ENCODE measurements at regions not wholly inside any gene's neighbourhood (a gene's known extent, or its start where the extent isn't known, plus 50 kb on each side); places are given as distances from the start of the nearest gene placed in this dataset.

DNA sequence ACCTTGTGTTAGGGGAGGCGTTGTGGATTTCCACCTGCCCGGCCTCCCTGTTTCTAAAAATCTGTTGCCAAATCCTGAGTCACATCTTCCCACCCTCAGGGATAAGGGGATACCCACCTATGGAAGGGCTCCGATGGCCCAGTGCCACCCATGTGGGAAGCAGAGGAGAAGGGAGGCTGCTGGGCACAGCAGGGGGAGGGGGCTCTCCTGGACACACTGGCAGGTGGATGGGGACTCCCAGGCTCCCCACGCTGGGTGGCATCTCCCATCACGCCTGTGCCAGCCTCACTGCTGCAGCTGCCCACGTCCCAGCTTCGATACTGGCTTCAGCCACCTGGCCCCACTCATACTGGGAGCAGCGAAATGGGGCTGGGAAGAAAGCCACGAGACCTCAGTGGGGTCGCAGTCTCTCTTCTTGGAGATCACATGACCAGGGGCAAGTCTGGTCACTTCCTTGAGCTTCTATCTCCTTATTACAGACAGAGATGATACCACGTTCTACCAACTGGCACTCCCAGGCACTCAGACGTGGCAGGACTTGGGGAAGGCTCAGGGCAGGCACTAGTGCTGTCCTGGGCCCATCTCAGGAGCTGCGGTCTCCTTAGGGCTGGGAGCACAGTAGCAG lies 72.2 kb downstream of the PITPNM2 start:
- Histone ChIP-seq H3K27ac (peak overlapping the region in 1 of 4 donors; percentile 35), H3K9me3 (no peaks in the 10 kb centered on the region), H3K27me3 (no peaks in the 10 kb centered on the region), H3K36me3 (no peaks in the 10 kb centered on the region), H3K4me3 (no peak overlapping the region), H3K4me1 (peaks cover 23 to 39% (median 33%) of the 10 kb centered on the region in 4 donors)
- ATAC-seq (ENCODE audit: low FRiP score in 2 of 2), result no peak
- 85 to 90% methylated on average over 3 to 12 of the region's 13 CpGs for WGBS, 2 donors
- TF ChIP-seq EP300 (IDR thresholded peaks at IDR 0.05) (no peak), POLR2A (IDR thresholded peaks at IDR 0.05) (no peak), CTCF (IDR thresholded peaks at IDR 0.05) (no peak), POLR2AphosphoS5 (IDR thresholded peaks at IDR 0.05) (no peak)
- no peak for DNase-seq

DNA sequence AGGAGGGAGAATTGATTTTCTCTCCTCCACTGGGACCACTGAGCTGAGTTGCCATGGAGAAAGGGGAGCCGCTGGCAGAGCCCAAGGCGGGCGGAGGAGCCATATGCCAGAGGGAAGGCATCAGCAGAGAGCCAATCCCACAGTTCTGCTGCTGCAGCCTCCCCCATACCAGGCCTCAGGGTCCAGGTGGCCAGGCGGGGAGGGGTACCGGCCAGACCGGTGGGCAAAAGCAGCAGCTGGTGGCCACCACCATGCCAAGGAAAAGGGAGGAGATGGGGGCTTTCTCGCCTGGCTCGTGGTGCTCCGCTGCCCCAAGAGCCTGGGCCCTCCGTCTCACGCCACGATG lies 72.8 kb downstream of the PITPNM2 start:
- Histone ChIP-seq H3K4me3 (no peak overlapping the region), H3K4me1 (peaks cover 21 to 34% (median 32%) of the 10 kb centered on the region in 4 donors), H3K27me3 (no peaks in the 10 kb centered on the region), H3K27ac (no peak overlapping the region), H3K36me3 (no peaks in the 10 kb centered on the region), H3K9me3 (no peaks in the 10 kb centered on the region)
- WGBS, 2 donors, result 97% methylated on average over 12 of the region's 12 CpGs
- DNase-seq (peak in 1 of 2 donors; percentile 68), ATAC-seq (ENCODE audit: low FRiP score in 2 of 2) (no peak)
- TF ChIP-seq POLR2A (IDR thresholded peaks at IDR 0.05), result no peak
- TF ChIP-seq CTCF (IDR thresholded peaks at IDR 0.05), result no peak
- no peak for TF ChIP-seq POLR2AphosphoS5 (IDR thresholded peaks at IDR 0.05)
- no peak for TF ChIP-seq EP300 (IDR thresholded peaks at IDR 0.05)

- Histone ChIP-seq H3K27me3 (no peaks in the 10 kb centered on the region), H3K4me1 (peaks cover 21 to 34% (median 31%) of the 10 kb centered on the region in 4 donors), H3K9me3 (no peaks in the 10 kb centered on the region), H3K36me3 (no peaks in the 10 kb centered on the region), H3K27ac (peak overlapping the region in 1 of 4 donors; percentile 75), H3K4me3 (no peak overlapping the region)
- no peak for ATAC-seq (ENCODE audit: low FRiP score in 2 of 2)
- DNase-seq, result peak in 1 of 2 donors; percentile 71
- 80 to 88% methylated on average over 22 of the region's 22 CpGs for WGBS, 2 donors
- TF ChIP-seq POLR2A (IDR thresholded peaks at IDR 0.05), result no peak
- TF ChIP-seq EP300 (IDR thresholded peaks at IDR 0.05), result no peak
- no peak for TF ChIP-seq CTCF (IDR thresholded peaks at IDR 0.05)
- TF ChIP-seq POLR2AphosphoS5 (IDR thresholded peaks at IDR 0.05), result no peak
Observed at GRCh38 chr12:123077298-123078119, 73.4 kb downstream of the PITPNM2 start.

- ATAC-seq (ENCODE audit: low FRiP score in 2 of 2) (no peak), DNase-seq (peak; percentile 38 to 65)
- H3K9me3 ChIP-seq, result no peaks in the 10 kb centered on the region
- TF ChIP-seq POLR2AphosphoS5 (IDR thresholded peaks at IDR 0.05) (no peak), CTCF (IDR thresholded peaks at IDR 0.05) (no peak), EP300 (IDR thresholded peaks at IDR 0.05) (no peak), POLR2A (IDR thresholded peaks at IDR 0.05) (no peak)
- H3K27ac ChIP-seq, result peak overlapping the region in 3 of 4 donors; percentile 38 to 75 (median 71)
- no peaks in the 10 kb centered on the region for H3K27me3 ChIP-seq
- H3K4me3 ChIP-seq, result no peak overlapping the region
- no peaks in the 10 kb centered on the region for H3K36me3 ChIP-seq
- 64 to 69% methylated on average over 10 to 11 of the region's 11 CpGs for WGBS, 2 donors
- H3K4me1 ChIP-seq, result peaks cover 24 to 34% (median 31%) of the 10 kb centered on the region in 4 donors
Observed at GRCh38 chr12:123076604-123077297, 74.1 kb downstream of the PITPNM2 start.

Measured in upper lobe of left lung (tissue), 6 donors.